ENCODE measurements at regions not wholly inside any gene's neighbourhood (a gene's known extent, or its start where the extent isn't known, plus 50 kb on each side); places are given as distances from the start of the nearest gene placed in this dataset.

DNA sequence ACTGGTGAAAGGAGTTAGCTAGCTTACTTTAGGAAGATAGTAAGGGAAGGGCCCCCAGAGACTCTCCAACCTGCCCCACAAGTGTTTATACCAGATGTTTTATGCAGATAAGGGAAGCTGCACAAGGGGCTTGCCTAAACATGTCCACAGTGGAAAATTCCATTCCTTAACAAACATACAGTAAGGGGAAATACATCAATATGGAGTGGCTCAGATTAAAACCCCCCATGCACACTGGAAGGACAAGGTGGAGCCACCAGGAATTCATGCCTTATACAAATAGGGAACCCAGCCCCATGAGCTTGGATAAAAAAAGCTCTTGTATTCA is 106.3 kb upstream of the GPBP1 start:
- TF ChIP-seq, protein P1, sequence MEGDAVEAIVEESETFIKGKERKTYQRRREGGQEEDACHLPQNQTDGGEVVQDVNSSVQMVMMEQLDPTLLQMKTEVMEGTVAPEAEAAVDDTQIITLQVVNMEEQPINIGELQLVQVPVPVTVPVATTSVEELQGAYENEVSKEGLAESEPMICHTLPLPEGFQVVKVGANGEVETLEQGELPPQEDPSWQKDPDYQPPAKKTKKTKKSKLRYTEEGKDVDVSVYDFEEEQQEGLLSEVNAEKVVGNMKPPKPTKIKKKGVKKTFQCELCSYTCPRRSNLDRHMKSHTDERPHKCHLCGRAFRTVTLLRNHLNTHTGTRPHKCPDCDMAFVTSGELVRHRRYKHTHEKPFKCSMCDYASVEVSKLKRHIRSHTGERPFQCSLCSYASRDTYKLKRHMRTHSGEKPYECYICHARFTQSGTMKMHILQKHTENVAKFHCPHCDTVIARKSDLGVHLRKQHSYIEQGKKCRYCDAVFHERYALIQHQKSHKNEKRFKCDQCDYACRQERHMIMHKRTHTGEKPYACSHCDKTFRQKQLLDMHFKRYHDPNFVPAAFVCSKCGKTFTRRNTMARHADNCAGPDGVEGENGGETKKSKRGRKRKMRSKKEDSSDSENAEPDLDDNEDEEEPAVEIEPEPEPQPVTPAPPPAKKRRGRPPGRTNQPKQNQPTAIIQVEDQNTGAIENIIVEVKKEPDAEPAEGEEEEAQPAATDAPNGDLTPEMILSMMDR (IDR thresholded peaks at IDR 0.05; ENCODE audit: poor library complexity, severe bottlenecking): no peak
- TF ChIP-seq POLR2AphosphoS5 (IDR thresholded peaks at IDR 0.05): no peak
- no peak for TF ChIP-seq MXI1 (conservative IDR thresholded peaks at IDR 0.05; ENCODE audit: poor library complexity, severe bottlenecking)
- TF ChIP-seq SMC3 (conservative IDR thresholded peaks at IDR 0.05; ENCODE audit: poor library complexity): no peak
- TF ChIP-seq, protein P2, sequence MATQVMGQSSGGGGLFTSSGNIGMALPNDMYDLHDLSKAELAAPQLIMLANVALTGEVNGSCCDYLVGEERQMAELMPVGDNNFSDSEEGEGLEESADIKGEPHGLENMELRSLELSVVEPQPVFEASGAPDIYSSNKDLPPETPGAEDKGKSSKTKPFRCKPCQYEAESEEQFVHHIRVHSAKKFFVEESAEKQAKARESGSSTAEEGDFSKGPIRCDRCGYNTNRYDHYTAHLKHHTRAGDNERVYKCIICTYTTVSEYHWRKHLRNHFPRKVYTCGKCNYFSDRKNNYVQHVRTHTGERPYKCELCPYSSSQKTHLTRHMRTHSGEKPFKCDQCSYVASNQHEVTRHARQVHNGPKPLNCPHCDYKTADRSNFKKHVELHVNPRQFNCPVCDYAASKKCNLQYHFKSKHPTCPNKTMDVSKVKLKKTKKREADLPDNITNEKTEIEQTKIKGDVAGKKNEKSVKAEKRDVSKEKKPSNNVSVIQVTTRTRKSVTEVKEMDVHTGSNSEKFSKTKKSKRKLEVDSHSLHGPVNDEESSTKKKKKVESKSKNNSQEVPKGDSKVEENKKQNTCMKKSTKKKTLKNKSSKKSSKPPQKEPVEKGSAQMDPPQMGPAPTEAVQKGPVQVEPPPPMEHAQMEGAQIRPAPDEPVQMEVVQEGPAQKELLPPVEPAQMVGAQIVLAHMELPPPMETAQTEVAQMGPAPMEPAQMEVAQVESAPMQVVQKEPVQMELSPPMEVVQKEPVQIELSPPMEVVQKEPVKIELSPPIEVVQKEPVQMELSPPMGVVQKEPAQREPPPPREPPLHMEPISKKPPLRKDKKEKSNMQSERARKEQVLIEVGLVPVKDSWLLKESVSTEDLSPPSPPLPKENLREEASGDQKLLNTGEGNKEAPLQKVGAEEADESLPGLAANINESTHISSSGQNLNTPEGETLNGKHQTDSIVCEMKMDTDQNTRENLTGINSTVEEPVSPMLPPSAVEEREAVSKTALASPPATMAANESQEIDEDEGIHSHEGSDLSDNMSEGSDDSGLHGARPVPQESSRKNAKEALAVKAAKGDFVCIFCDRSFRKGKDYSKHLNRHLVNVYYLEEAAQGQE (IDR thresholded peaks at IDR 0.05; ENCODE audit: borderline replicate concordance): no peak
- no peak for TF ChIP-seq RAD21 (conservative IDR thresholded peaks at IDR 0.05)
- TF ChIP-seq EP300 (conservative IDR thresholded peaks at IDR 0.05; ENCODE audit: poor library complexity, severe bottlenecking): no peak
- no peak for TF ChIP-seq TAF1 (IDR thresholded peaks at IDR 0.05; ENCODE audit: low read depth)
